Myocyte (in vitro differentiated cells): ENCODE measurements at regions not wholly inside any gene's neighbourhood (a gene's known extent, or its start where the extent isn't known, plus 50 kb on each side); places are given as distances from the start of the nearest gene placed in this dataset.
A peak's percentile ranks its signal among the peaks of the same experiment; 100 is the strongest.
"Not testable (repeated sequence)": the region's sequence is repeated elsewhere in the genome, so short reads cannot be mapped to it uniquely, and the experiment has no call there.

Experiments
- DNase-seq: peaks from one replicate; pipeline ENCODE4 v3.0.0-alpha.2; 2012; ENCODE audit warnings: low read depth

DNA sequence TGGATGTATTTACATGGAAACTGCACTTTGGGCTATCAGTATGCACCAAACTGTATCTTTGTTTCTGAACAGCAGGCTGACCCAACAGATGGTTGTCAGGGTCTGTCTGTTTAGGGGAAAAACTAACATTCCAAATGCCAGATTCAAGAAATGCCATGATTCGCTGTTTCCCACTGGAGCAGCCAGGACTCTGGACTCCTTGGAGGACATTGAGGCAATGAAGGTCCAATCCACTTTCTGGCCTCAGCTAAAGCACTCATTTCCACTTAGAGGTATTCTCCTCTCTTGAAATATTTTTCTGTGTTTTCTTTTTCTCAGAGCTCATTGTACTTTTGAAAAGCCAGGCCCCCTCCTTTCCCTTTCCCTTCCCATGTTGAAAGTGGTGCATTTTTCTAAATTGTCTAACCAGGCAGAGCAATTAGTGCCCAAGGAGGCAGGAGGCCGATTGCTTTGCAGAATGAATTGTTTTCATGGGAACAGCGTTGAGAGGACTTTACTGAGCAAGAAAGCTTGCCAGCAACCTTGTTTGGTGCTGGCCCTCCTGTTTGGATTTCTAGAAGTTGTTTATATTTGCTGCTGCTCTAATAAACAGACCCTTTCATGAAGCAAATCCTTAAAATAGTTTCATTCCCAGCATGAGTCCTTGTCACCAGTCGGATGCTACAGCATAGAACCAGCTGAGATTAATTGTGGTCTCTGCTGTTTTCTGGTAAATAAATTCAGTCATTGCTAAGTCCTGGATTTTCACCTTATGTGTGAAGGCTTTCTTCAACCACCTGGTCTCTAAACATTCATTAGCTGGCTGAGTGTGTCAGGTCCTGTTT lies 132.8 kb upstream of the TAF11L2 start:
- peak; percentile 10 for DNase-seq

DNA sequence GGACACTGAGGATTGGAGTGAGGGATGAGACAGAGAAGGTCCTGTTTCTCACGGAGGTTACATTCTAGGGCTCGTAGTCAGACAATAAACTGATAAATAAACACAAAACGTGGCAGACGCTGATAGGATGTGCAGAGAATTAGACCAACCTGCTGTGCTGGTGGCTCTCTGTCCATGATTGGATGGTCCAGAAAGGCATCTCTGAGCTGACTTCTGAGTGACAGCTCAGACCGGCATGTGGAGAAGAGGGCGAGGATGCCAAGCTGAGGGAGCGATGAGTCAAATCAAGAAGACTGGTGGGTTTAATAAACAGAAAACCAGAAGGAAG lies 132.3 kb upstream of the TAF11L2 start:
- no peak for DNase-seq

GRCh38 chr5:17367256-17367840 lies 130.7 kb upstream of the TAF11L2 start:
- DNase-seq: no peak

- DNase-seq: no peak
These were observed 127.4 kb upstream of the TAF11L2 start for GRCh38 chr5:17370651-17371050.

DNA sequence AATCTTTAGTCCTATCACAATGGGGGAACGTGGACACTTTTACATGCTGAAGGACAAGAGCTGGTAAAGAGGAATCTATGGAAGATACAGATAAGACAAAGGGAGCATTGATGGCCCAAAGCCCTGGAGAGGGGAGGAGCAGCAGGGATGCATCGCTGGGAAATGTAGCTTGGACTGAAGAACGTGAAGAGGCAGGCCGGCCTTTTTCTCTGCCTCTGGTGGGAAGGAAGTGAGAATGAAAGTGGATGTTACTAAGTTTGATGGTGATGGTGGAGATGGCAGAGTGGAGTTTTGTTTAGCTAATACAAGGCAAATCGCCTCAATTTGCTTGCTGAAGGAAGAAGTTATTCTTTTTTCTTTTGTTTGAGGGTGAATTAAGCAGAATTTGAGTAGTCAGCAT lies 124.6 kb upstream of the TAF11L2 start:
- DNase-seq: no peak

DNA sequence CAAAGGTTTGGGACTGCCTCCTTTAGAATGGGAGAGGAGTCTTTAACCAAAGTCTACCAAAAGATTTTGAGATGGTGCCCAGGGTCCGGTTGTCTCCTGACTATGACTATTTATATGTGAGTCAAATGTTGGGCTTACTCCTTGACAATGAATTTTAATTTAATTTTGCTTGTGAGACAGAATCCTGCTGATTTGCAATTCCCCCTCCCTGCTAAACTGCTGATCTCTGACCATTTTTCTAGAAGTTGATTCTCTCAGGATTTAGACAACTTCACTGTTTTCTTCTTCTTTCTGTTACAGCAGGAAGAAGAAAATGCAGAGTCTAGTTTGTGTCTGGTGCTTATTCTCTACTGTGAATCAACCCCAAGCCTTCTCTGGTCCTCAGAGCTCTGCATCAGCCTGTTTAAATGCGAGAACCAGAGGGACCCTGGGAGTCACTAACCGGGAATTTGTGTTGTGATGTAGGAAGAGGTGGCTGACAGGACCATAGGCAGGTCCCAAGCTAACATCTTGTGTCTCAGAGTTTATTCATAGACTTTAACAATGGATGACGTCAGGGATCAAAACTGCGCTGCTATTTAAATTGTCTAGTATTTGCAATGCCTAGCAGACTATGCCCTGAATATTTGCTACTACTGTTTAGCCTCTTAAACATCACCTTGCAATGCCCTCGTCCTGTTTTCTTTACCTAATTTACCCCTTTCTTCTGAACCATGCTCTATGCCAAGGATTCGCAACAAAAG lies 124.0 kb upstream of the TAF11L2 start:
- no peak for DNase-seq

- no peak for DNase-seq
These were observed 122.9 kb upstream of the TAF11L2 start for GRCh38 chr5:17374973-17375742.

DNA sequence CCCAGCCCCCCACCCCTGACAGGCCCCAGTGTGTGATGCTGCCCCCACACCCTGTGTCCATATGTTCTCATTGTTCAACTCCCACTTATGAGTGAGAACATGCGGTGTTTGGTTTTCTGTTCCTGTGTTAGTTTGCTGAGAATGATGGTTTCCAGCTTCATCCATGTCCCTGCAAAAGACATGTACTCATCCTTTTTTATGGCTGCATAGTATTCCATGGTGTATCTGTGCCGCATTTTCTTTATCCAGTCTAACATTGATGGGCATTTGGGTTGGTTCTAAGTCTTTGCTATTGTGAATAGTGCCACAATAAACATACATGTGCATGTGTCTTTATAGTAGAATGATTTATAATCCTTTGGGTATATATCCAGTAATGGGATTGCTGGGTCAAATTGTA lies 122.1 kb upstream of the TAF11L2 start:
- not testable (repeated sequence) for DNase-seq

DNA sequence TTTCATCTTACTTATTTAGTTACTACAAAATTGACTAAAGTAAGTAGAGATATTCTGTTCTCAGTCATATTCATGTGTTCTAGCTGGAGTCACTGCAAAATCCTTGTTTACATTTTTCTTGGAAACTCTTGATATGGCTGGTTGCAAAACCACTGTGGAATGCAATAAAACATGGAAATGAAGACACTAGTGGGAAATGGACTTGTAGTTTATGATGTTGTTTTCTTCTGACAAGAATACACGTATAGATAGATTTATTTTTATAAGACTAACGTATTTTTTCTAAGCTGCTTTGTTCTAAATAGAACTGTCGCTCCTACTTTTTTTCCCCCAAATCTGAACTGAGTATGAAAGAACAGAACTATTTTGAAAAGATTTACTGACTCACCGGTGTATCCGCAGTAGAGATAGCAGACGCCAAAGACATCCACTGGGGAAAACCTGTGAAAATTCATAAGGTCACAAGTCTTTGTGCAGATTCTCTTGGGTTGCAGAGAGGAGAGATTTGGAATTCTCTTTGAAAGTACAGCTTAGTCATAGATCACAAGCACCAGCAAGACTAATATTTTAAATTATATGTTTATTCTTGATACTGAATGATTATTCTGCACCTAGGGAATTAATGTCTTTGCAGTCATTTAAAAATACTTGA lies 119.6 kb upstream of the TAF11L2 start:
- DNase-seq: no peak

GRCh38 chr5:17379100-17379951 lies 118.7 kb upstream of the TAF11L2 start:
- DNase-seq: no peak

DNA sequence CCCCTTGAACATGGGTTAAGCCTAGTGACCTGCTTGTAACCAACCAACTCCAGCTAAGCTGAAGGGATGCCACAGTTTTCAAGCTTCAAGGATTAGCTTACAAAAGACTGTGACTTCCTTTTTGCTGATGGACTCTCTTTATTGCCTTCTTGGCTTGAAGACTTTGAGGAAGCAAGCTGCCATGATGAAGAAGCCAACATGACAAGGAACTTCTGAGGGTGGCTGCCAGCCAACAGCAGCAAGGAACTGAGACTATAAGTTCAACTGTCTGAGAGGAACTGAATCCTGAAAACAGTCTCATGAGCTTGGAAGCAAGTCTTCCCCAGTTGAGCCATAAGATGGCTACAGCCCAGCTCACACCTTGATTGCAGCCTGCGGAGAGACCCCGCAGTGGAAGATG lies 116.1 kb upstream of the TAF11L2 start:
- no peak for DNase-seq

- no peak for DNase-seq
These were observed 114.5 kb upstream of the TAF11L2 start for GRCh38 chr5:17383526-17383925.

- no peak for DNase-seq
These were observed 113.8 kb upstream of the TAF11L2 start for GRCh38 chr5:17384181-17384580.

GRCh38 chr5:17388717-17389116 lies 109.3 kb upstream of the TAF11L2 start:
- no peak for DNase-seq

GRCh38 chr5:17394086-17394485 lies 103.9 kb upstream of the TAF11L2 start:
- DNase-seq: no peak

- no peak for DNase-seq
These were observed 102.7 kb upstream of the TAF11L2 start for GRCh38 chr5:17395106-17395880.

DNA sequence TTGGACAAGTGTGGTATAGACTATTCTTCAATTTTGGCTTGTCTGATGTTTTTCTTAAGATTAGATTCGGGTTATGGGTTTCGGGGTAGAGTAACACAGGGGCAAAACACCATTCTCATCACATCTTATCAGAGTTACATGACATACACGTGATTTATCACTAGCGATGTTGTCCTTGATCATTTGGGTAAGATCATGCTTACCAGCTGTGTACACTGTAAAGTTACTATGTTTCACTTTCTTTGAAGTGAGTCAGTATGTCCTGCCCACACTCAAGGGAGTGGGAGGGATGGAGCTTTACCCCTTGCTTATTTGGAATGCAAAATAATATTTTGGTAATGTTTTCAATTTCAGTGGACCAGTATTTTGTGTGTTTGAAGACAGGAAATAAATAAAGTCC lies 101.8 kb upstream of the TAF11L2 start:
- DNase-seq: no peak

- peak; percentile 82 for DNase-seq
These were observed 99.6 kb upstream of the TAF11L2 start for GRCh38 chr5:17398431-17398830.
